HG03565 (cell line): ENCODE measurements at regions not wholly inside any gene's neighbourhood (a gene's known extent, or its start where the extent isn't known, plus 50 kb on each side); places are given as distances from the start of the nearest gene placed in this dataset.
"Not testable (repeated sequence)": the region's sequence is repeated elsewhere in the genome, so short reads cannot be mapped to it uniquely, and the experiment has no call there.

Source experiments
- ATAC-seq: cut with Tn5 transposase; IDR thresholded peaks from one replicate; pipeline ENCODE4 v1.9.1; 2021; ENCODE audit warnings: mild to moderate bottlenecking, moderate library complexity; ENCODE audit not compliant: unreplicated experiment

- no peak for ATAC-seq
Observed at GRCh38 chr4:95779447-95779846, 60.4 kb upstream of the PDHA2 start.

GRCh38 chr4:95778666-95779065 lies 61.2 kb upstream of the PDHA2 start:
- ATAC-seq = no peak

GRCh38 chr4:95770605-95771004 lies 69.3 kb upstream of the PDHA2 start:
- not testable (repeated sequence) for ATAC-seq

- no peak for ATAC-seq
Observed at GRCh38 chr4:95764961-95765360, 74.9 kb upstream of the PDHA2 start.

GRCh38 chr4:95761871-95762270 lies 78.0 kb upstream of the PDHA2 start:
- no peak for ATAC-seq

- ATAC-seq = no peak
Observed at GRCh38 chr4:95761426-95761825, 78.5 kb upstream of the PDHA2 start.

GRCh38 chr4:95760646-95761045 lies 79.2 kb upstream of the PDHA2 start:
- not testable (repeated sequence) for ATAC-seq

GRCh38 chr4:95758001-95758400 lies 81.9 kb upstream of the PDHA2 start:
- no peak for ATAC-seq

- ATAC-seq = no peak
Observed at GRCh38 chr4:95754667-95755066, 85.2 kb upstream of the PDHA2 start.

GRCh38 chr4:95749204-95749603 lies 90.7 kb upstream of the PDHA2 start:
- ATAC-seq = no peak

GRCh38 chr4:95742872-95743271 lies 97.0 kb upstream of the PDHA2 start:
- no peak for ATAC-seq

- no peak for ATAC-seq
Observed at GRCh38 chr4:95742179-95742578, 97.7 kb upstream of the PDHA2 start.

GRCh38 chr4:95732061-95732460 lies 107.8 kb upstream of the PDHA2 start:
- ATAC-seq = no peak

GRCh38 chr4:95729596-95729995 lies 110.3 kb upstream of the PDHA2 start:
- ATAC-seq = no peak

- ATAC-seq = no peak
Observed at GRCh38 chr4:95728145-95728544, 111.7 kb upstream of the PDHA2 start.

- ATAC-seq = no peak
Observed at GRCh38 chr4:95715830-95716229, 124.1 kb upstream of the PDHA2 start.

GRCh38 chr4:95714571-95714970 lies 125.3 kb upstream of the PDHA2 start:
- no peak for ATAC-seq

- no peak for ATAC-seq
Observed at GRCh38 chr4:95705323-95705722, 134.6 kb upstream of the PDHA2 start.

- ATAC-seq = no peak
Observed at GRCh38 chr4:95701500-95702170, 138.3 kb upstream of the PDHA2 start.

- ATAC-seq = no peak
Observed at GRCh38 chr4:95694411-95694810, 145.5 kb upstream of the PDHA2 start.

- ATAC-seq = no peak
Observed at GRCh38 chr4:95693594-95693993, 144.8 kb upstream of the UNC5C start.

- no peak for ATAC-seq
Observed at GRCh38 chr4:95676190-95676589, 127.4 kb upstream of the UNC5C start.

- no peak for ATAC-seq
Observed at GRCh38 chr4:95675623-95676022, 126.8 kb upstream of the UNC5C start.
